IMR-90 (cell line): ENCODE measurements at regions not wholly inside any gene's neighbourhood (a gene's known extent, or its start where the extent isn't known, plus 50 kb on each side); places are given as distances from the start of the nearest gene placed in this dataset.

ENCODE experiments used
- ATAC-seq: fragments of 200-7000 bp; cut with Tn5 transposase; 2 replicates; pipeline ENCODE4 v1.9.1; 2020; ENCODE audit warnings: low read depth, mild to moderate bottlenecking, moderate library complexity
- BruUV-seq: library from RNA; stranded (reverse); fragments of 400-500 nt; replicated peaks from 2 replicates; lab custom pipeline; 2021; lab: Mats Ljungman, UMichigan
- CTCF ChIA-PET: fragments of 300-600 bp; formaldehyde crosslinking; extraction: SDS; loops from one replicate; lab custom pipeline; 2021; ENCODE audit warnings: antibody characterized with exemption; lab: Yijun Ruan, JAX
- POLR2A ChIA-PET: fragments of 300-600 bp; sonication (Branson Sonifier 250); formaldehyde crosslinking; loops from one replicate; lab custom pipeline; 2022; ENCODE audit warnings: antibody characterized with exemption; ENCODE audit not compliant: unreplicated experiment; lab: Charles Lee
- DNase-seq: peaks from one replicate; pipeline ENCODE4 v3.0.0; 2013
- H2AFZ ChIP-seq: replicated peaks from 2 replicates; pipeline ENCODE3; 2013; ENCODE audit warnings: low read length, mild to moderate bottlenecking; ENCODE audit not compliant: poor library complexity
- H2AK5ac ChIP-seq: 2 replicates; pipeline ENCODE4 v1.6.1; 2013; ENCODE audit warnings: low read depth, low read length, inconsistent platforms
- H2AK9ac ChIP-seq: replicated peaks from 2 replicates; pipeline ENCODE3; 2013; ENCODE audit warnings: mild to moderate bottlenecking, low read depth, low read length, moderate library complexity; ENCODE audit not compliant: poor library complexity
- H2BK120ac ChIP-seq: 2 replicates; pipeline ENCODE4 v1.6.1; 2013; ENCODE audit warnings: low read depth, low read length, inconsistent platforms
- H2BK15ac ChIP-seq: 3 replicates; pipeline ENCODE4 v1.6.1; 2013; ENCODE audit warnings: low read depth, low read length, inconsistent platforms
- H2BK20ac ChIP-seq: 2 replicates; pipeline ENCODE4 v1.6.1; 2013; ENCODE audit warnings: low read depth, mild to moderate bottlenecking, inconsistent platforms, low read length, moderate library complexity
- H2BK5ac ChIP-seq: 2 replicates; pipeline ENCODE4 v1.6.1; 2013; ENCODE audit warnings: mild to moderate bottlenecking, low read depth, low read length, inconsistent platforms; ENCODE audit not compliant: poor library complexity, severe bottlenecking
- H3K14ac ChIP-seq: replicated peaks from 2 replicates; pipeline ENCODE4 v1.6.1; 2013; ENCODE audit warnings: low read depth, low read length, inconsistent platforms
- H3K18ac ChIP-seq: 2 replicates; pipeline ENCODE4 v1.6.1; 2013; ENCODE audit warnings: low read depth, low read length, control low read depth
- H3K23ac ChIP-seq: 2 replicates; pipeline ENCODE4 v1.6.1; 2013; ENCODE audit warnings: low read depth, low read length, inconsistent platforms
- H3K27ac ChIP-seq: 2 replicates; pipeline ENCODE4 v1.5.1; 2013; ENCODE audit warnings: mild to moderate bottlenecking, control low read depth, low read length; ENCODE audit not compliant: insufficient read depth
- H3K27me3 ChIP-seq: 2 replicates; pipeline ENCODE4 v1.6.1; 2013; ENCODE audit warnings: low read length; ENCODE audit not compliant: control insufficient read depth, insufficient read depth
- H3K36me3 ChIP-seq: 2 replicates; pipeline ENCODE4 v1.6.1; 2013; ENCODE audit warnings: low read length, mixed read lengths; ENCODE audit not compliant: control insufficient read depth, insufficient read depth
- H3K4ac ChIP-seq: 2 replicates; pipeline ENCODE4 v1.6.1; 2013; ENCODE audit warnings: low read depth, low read length, inconsistent platforms
- H3K4me1 ChIP-seq: 2 replicates; pipeline ENCODE4 v1.6.1; 2013; ENCODE audit warnings: low read length, mixed read lengths; ENCODE audit not compliant: control insufficient read depth, insufficient read depth
- H3K4me2 ChIP-seq: 2 replicates; pipeline ENCODE4 v1.6.1; 2013; ENCODE audit warnings: low read depth, mild to moderate bottlenecking, control low read depth, low read length, moderate library complexity
- H3K4me3 ChIP-seq: 2 replicates; pipeline ENCODE4 v1.5.1; 2013; ENCODE audit warnings: low read depth, mild to moderate bottlenecking, control low read depth, low read length, moderate library complexity; ENCODE audit not compliant: insufficient read depth
- H3K56ac ChIP-seq: 2 replicates; pipeline ENCODE4 v1.6.1; 2013; ENCODE audit warnings: low read length, inconsistent platforms; ENCODE audit not compliant: insufficient read depth; ENCODE audit errors: extremely low read depth
- H3K79me1 ChIP-seq, 2 experiments: 2 replicates each; pipeline ENCODE4 v1.6.1; 2013; ENCODE audit warnings: low read length in 2 of 2, inconsistent platforms in 1 of 2, low read depth in 1 of 2
- H3K9ac ChIP-seq: 2 replicates; pipeline ENCODE4 v1.6.1; 2013; ENCODE audit warnings: low read depth, low read length, control low read depth
- H3K9me1 ChIP-seq: 2 replicates; pipeline ENCODE4 v1.6.1; 2013; ENCODE audit warnings: low read length, inconsistent platforms; ENCODE audit not compliant: insufficient read depth
- H3K9me3 ChIP-seq: 2 replicates; pipeline ENCODE4 v1.6.1; 2013; ENCODE audit warnings: low read length; ENCODE audit not compliant: control insufficient read depth, insufficient read depth
- H4K20me1 ChIP-seq: 2 replicates; pipeline ENCODE4 v1.6.1; 2013; ENCODE audit warnings: low read length, inconsistent platforms; ENCODE audit not compliant: insufficient read depth
- H4K5ac ChIP-seq: 2 replicates; pipeline ENCODE4 v1.6.1; 2013; ENCODE audit warnings: mild to moderate bottlenecking, low read depth, low read length, control low read depth
- H4K8ac ChIP-seq, 2 experiments: 2 replicates each; pipeline ENCODE4 v1.6.1; 2013; ENCODE audit warnings: low read depth in 2 of 2, low read length in 2 of 2, control low read depth in 1 of 2, inconsistent platforms in 1 of 2
- H4K91ac ChIP-seq: 2 replicates; pipeline ENCODE4 v1.6.1; 2013; ENCODE audit warnings: low read depth, low read length, inconsistent platforms; ENCODE audit not compliant: insufficient read depth
- BHLHE40 ChIP-seq: fragments of 150-350 bp; IDR thresholded peaks from 2 replicates; pipeline ENCODE4 v1.6.1; 2016; ENCODE audit warnings: mild to moderate bottlenecking, low read depth, low read length
- CEBPB ChIP-seq: IDR thresholded peaks from 2 replicates; pipeline ENCODE4 v1.6.1; 2012; ENCODE audit warnings: low read depth, low read length, improper control_type of control experiment
- CHD1 ChIP-seq: IDR thresholded peaks from 2 replicates; pipeline ENCODE4 v1.6.1; 2012; ENCODE audit warnings: low read depth, low read length, improper control_type of control experiment
- CTCF ChIP-seq: conservative IDR thresholded peaks from 2 replicates; pipeline ENCODE4 v1.5.1; 2012; ENCODE audit warnings: mild to moderate bottlenecking, low read depth, low read length, improper control_type of control experiment
- ELK1 ChIP-seq: fragments of 150-350 bp; IDR thresholded peaks from 2 replicates; pipeline ENCODE4 v1.6.1; 2016; ENCODE audit warnings: low read depth, mild to moderate bottlenecking, low read length, moderate library complexity, borderline replicate concordance
- FOS ChIP-seq: fragments of 150-350 bp; IDR thresholded peaks from 2 replicates; pipeline ENCODE4 v1.6.1; 2016; ENCODE audit warnings: low read depth, low read length
- MAFK ChIP-seq: IDR thresholded peaks from 2 replicates; pipeline ENCODE4 v1.6.1; 2012; ENCODE audit warnings: low read depth, low read length, improper control_type of control experiment
- MAZ ChIP-seq: IDR thresholded peaks from 2 replicates; pipeline ENCODE4 v1.6.1; 2012; ENCODE audit warnings: low read depth, mild to moderate bottlenecking, low read length, improper control_type of control experiment, moderate library complexity, borderline replicate concordance
- MXI1 ChIP-seq: IDR thresholded peaks from 2 replicates; pipeline ENCODE4 v1.6.1; 2012; ENCODE audit warnings: low read depth, mild to moderate bottlenecking, low read length, moderate library complexity, borderline replicate concordance
- NFE2L2 ChIP-seq: fragments of 150-350 bp; IDR thresholded peaks from 2 replicates; pipeline ENCODE4 v1.6.1; 2016; ENCODE audit warnings: low read depth, mild to moderate bottlenecking, low read length
- POLR2A ChIP-seq: IDR thresholded peaks from 2 replicates; pipeline ENCODE4 v1.6.1; 2012; ENCODE audit warnings: mild to moderate bottlenecking, low read depth, low read length
- RAD21 ChIP-seq: IDR thresholded peaks from 2 replicates; pipeline ENCODE4 v1.6.1; 2012; ENCODE audit warnings: low read length, improper control_type of control experiment
- RCOR1 ChIP-seq: IDR thresholded peaks from 2 replicates; pipeline ENCODE4 v1.6.1; 2012; ENCODE audit warnings: mild to moderate bottlenecking, low read length, improper control_type of control experiment; ENCODE audit not compliant: insufficient replicate concordance
- RFX5 ChIP-seq: IDR thresholded peaks from 2 replicates; pipeline ENCODE4 v1.8.0; 2012; ENCODE audit warnings: low read depth, mild to moderate bottlenecking, low read length, moderate library complexity
- SMC3 ChIP-seq: fragments of 150-350 bp; IDR thresholded peaks from 2 replicates; pipeline ENCODE4 v1.6.1; 2016; ENCODE audit warnings: low read depth, mild to moderate bottlenecking, antibody characterized with exemption, low read length, moderate library complexity
- USF2 ChIP-seq: fragments of 150-350 bp; IDR thresholded peaks from 2 replicates; pipeline ENCODE4 v1.6.1; 2017; ENCODE audit warnings: mild to moderate bottlenecking, antibody characterized with exemption, low read length, low read depth
- WGBS, 2 experiments: methylation state at CpG; one replicate each; pipeline versions ENCODE4 v1.1.5 to v1.1.7; 2013; ENCODE audit warnings: missing lambda C conversion rate in 2 of 2; ENCODE audit not compliant: insufficient read length in 1 of 2; ENCODE audit errors: extremely low coverage in 2 of 2; 5-methylcytosine and 5-hydroxymethylcytosine counted together
- dilution Hi-C: fragments of 300-500 bp; cut with HindIII; formaldehyde crosslinking; loops from one replicate; pipeline ENCODE4 v1.14.3; 2018; ENCODE audit warnings: low sequenced_read_pairs; ENCODE audit not compliant: unreplicated experiment
- in situ Hi-C: fragments of 300-500 bp; cut with MboI; formaldehyde crosslinking; loops from 3 replicates; pipeline ENCODE4 v1.14.3; 2019; ENCODE audit warnings: low sequenced_read_pairs, inconsistent platforms, mixed read lengths
- intact Hi-C: fragments of 100-400 bp; cut with micrococcal nuclease; formaldehyde crosslinking; loops from 2 replicates; pipeline ENCODE4 v1.10.0; 2022

GRCh38 chr5:99646011-99646647 is 717.3 kb upstream of the CHD1 start:
- no peak overlapping the region for H3K4me3 ChIP-seq
- no peak overlapping the region for H4K8ac ChIP-seq
- H2AK9ac ChIP-seq = no peak overlapping the region
- ATAC-seq (no peak), DNase-seq (no peak)
- H3K4ac ChIP-seq = no peak overlapping the region
- no peak overlapping the region for H2AFZ ChIP-seq
- H3K23ac ChIP-seq = no peak overlapping the region
- no peak overlapping the region for H2BK20ac ChIP-seq
- H3K56ac ChIP-seq = no peak overlapping the region
- WGBS, 2 experiments = no CpG with 5 or more reads among the region's 5 CpGs
- intact Hi-C loops = no loop called here
- in situ Hi-C loops = no loop called here
- H3K4me2 ChIP-seq = no peak overlapping the region
- H3K36me3 ChIP-seq = no peaks in the 10 kb centered on the region
- POLR2A ChIA-PET = no interaction called here
- H3K79me1 ChIP-seq = no peaks in the 10 kb centered on the region
- BruUV-seq = no TSS peak
- H2BK15ac ChIP-seq = no peak overlapping the region
- no peak for TF ChIP-seq USF2
- TF ChIP-seq ELK1 = no peak
- no peak for TF ChIP-seq POLR2A
- no peak for TF ChIP-seq CEBPB
- TF ChIP-seq MAZ = no peak
- no peak for TF ChIP-seq RAD21
- no peak for TF ChIP-seq MXI1
- TF ChIP-seq FOS = no peak
- TF ChIP-seq MAFK = no peak
- TF ChIP-seq RFX5 = no peak
- no peak for TF ChIP-seq NFE2L2
- TF ChIP-seq CTCF = no peak
- no peak for TF ChIP-seq BHLHE40
- TF ChIP-seq RCOR1 = no peak
- TF ChIP-seq CHD1 = no peak
- no peak for TF ChIP-seq SMC3
- no peak overlapping the region for H3K27ac ChIP-seq
- no peak overlapping the region for H2BK120ac ChIP-seq
- no peak overlapping the region for H2AK5ac ChIP-seq
- CTCF ChIA-PET = no interaction called here
- H3K18ac ChIP-seq = no peak overlapping the region
- dilution Hi-C loops = no loop called here
- H2BK5ac ChIP-seq = no peak overlapping the region
- no peak overlapping the region for H4K5ac ChIP-seq
- H4K91ac ChIP-seq = no peak overlapping the region
- H3K9ac ChIP-seq = no peak overlapping the region
- no peaks in the 10 kb centered on the region for H3K27me3 ChIP-seq
- no peaks in the 10 kb centered on the region for H3K9me1 ChIP-seq
- H3K4me1 ChIP-seq = no peaks in the 10 kb centered on the region
- no peak overlapping the region for H3K14ac ChIP-seq
- H3K9me3 ChIP-seq = peaks cover 2% of the 10 kb centered on the region; the same call in 1 of the 2 replicates
- no peaks in the 10 kb centered on the region for H4K20me1 ChIP-seq
